Endothelial cell of umbilical vein (primary cell): ENCODE measurements at regions not wholly inside any gene's neighbourhood (a gene's known extent, or its start where the extent isn't known, plus 50 kb on each side); places are given as distances from the start of the nearest gene placed in this dataset.

Experiments
- BruUV-seq: library from RNA; stranded (reverse); fragments of 400-500 nt; replicated peaks from 2 replicates; lab custom pipeline; 2021; lab: Mats Ljungman, UMichigan
- CTCF ChIA-PET: fragments of 300-600, 350-600 bp; sonication (Branson Sonifier 250); formaldehyde crosslinking; loops from one replicate; lab custom pipeline; 2021; ENCODE audit warnings: antibody characterized with exemption, inconsistent platforms; lab: Charles Lee
- POLR2A ChIA-PET: fragments of 300-600, 350-600 bp; sonication (Branson Sonifier 250); formaldehyde crosslinking; loops from one replicate; lab custom pipeline; 2021; ENCODE audit warnings: antibody characterized with exemption, inconsistent platforms; lab: Charles Lee
- DNase-seq: peaks from one replicate; pipeline ENCODE4 v3.0.0-alpha.2; 2011; ENCODE audit warnings: low read depth, low spot score
- FAIRE-seq: peaks from 2 replicates; lab custom pipeline; 2011; peaks lifted over from hg19 to GRCh38; lab: Jason Lieb, UNC
- H2AFZ ChIP-seq: 2 replicates; pipeline ENCODE4 v1.6.0; 2012; ENCODE audit warnings: low read depth, low read length, control low read depth, inconsistent platforms
- H3K27ac ChIP-seq: 2 replicates; pipeline ENCODE4 v1.5.1; 2011; ENCODE audit warnings: low read depth, mild to moderate bottlenecking, control low read depth, low read length, moderate library complexity; ENCODE audit not compliant: insufficient read depth
- H3K27me3 ChIP-seq, 2 experiments: 2 replicates each; pipeline versions ENCODE4 v1.6.0 to v1.6.1; 2011; ENCODE audit warnings: low read length in 2 of 2, mixed read lengths in 1 of 2; ENCODE audit not compliant: control insufficient read depth in 2 of 2, insufficient read depth in 2 of 2
- H3K36me3 ChIP-seq, 2 experiments: 2 replicates in 1 of 2; 3 replicates in 1 of 2; pipeline ENCODE4 v1.5.1; 2011; ENCODE audit warnings: low read length in 2 of 2, mild to moderate bottlenecking in 1 of 2, moderate library complexity in 1 of 2; ENCODE audit not compliant: control insufficient read depth in 2 of 2, insufficient read depth in 2 of 2; ENCODE audit errors: extremely low read depth in 1 of 2
- H3K4me1 ChIP-seq: 3 replicates; pipeline ENCODE4 v1.5.1; 2011; ENCODE audit warnings: mild to moderate bottlenecking, low read length; ENCODE audit not compliant: control insufficient read depth, insufficient read depth; ENCODE audit errors: extremely low read depth
- H3K4me2 ChIP-seq: 2 replicates; pipeline ENCODE4 v1.6.1; 2011; ENCODE audit warnings: low read length, control low read depth, mixed read lengths; ENCODE audit not compliant: insufficient read depth
- H3K4me3 ChIP-seq, 3 experiments: fragments of 200-600 bp in 1 of 3; sonication (generic), shearing (Covaris generic) in 1 of 3; replicated peaks in 1 of 3; 2 replicates each; pipeline ENCODE4 v1.5.1; 2011 to 2016; ENCODE audit warnings: control low read depth in 3 of 3, low read length in 3 of 3, mild to moderate bottlenecking in 2 of 3, inconsistent platforms in 1 of 3, low read depth in 1 of 3, moderate library complexity in 1 of 3; ENCODE audit not compliant: insufficient read depth in 1 of 3
- H3K79me2 ChIP-seq: 2 replicates; pipeline ENCODE4 v1.6.0; 2012; ENCODE audit warnings: low read length, inconsistent platforms; ENCODE audit not compliant: control insufficient read depth, insufficient read depth
- H3K9ac ChIP-seq: replicated peaks from 2 replicates; pipeline ENCODE3; 2011; ENCODE audit warnings: low read length, control low read depth; ENCODE audit not compliant: insufficient read depth; ENCODE audit errors: extremely low read depth
- H3K9me1 ChIP-seq: replicated peaks from 3 replicates; pipeline ENCODE4 v1.6.0; 2011; ENCODE audit warnings: mild to moderate bottlenecking, low read length; ENCODE audit not compliant: control insufficient read depth, insufficient read depth; ENCODE audit errors: extremely low read depth
- H3K9me3 ChIP-seq: replicated peaks from 2 replicates; pipeline ENCODE4 v1.5.1; 2012; ENCODE audit warnings: low read length, inconsistent platforms; ENCODE audit not compliant: control insufficient read depth, insufficient read depth
- H4K20me1 ChIP-seq: replicated peaks from 2 replicates; pipeline ENCODE3; 2011; ENCODE audit warnings: mild to moderate bottlenecking, low read length; ENCODE audit not compliant: control insufficient read depth, insufficient read depth; ENCODE audit errors: extremely low read depth
- EZH2 ChIP-seq: IDR thresholded peaks from 2 replicates; pipeline ENCODE4 v1.6.1; 2012; ENCODE audit warnings: borderline replicate concordance, low read depth, mild to moderate bottlenecking, moderate library complexity, low read length, inconsistent platforms; ENCODE audit not compliant: severe bottlenecking
- FOS ChIP-seq: IDR thresholded peaks from 2 replicates; pipeline ENCODE4 v1.6.1; 2011; ENCODE audit warnings: mild to moderate bottlenecking, low read length, moderate library complexity, borderline replicate concordance; ENCODE audit not compliant: insufficient read depth
- GATA2 ChIP-seq: IDR thresholded peaks from 2 replicates; pipeline ENCODE4 v1.7.0; 2011; ENCODE audit warnings: low read depth, mild to moderate bottlenecking, moderate library complexity, mixed read lengths, low read length; ENCODE audit not compliant: insufficient read length, insufficient read depth
- JUN ChIP-seq: IDR thresholded peaks from 2 replicates; pipeline ENCODE4 v1.6.1; 2011; ENCODE audit warnings: borderline replicate concordance, low read depth; ENCODE audit not compliant: insufficient read length, insufficient read depth
- POLR2A ChIP-seq: IDR thresholded peaks from 2 replicates; pipeline ENCODE4 v1.6.1; 2012; ENCODE audit warnings: low read depth, mild to moderate bottlenecking, control low read depth, low read length
- POLR2AphosphoS5 ChIP-seq: IDR thresholded peaks from 2 replicates; pipeline ENCODE4 v1.6.1; 2012; ENCODE audit warnings: low read depth, mild to moderate bottlenecking, control low read depth, low read length, moderate library complexity; ENCODE audit not compliant: insufficient read depth
- dilution Hi-C: fragments of 300-500 bp; cut with MboI; formaldehyde crosslinking; loops from one replicate; pipeline ENCODE4 v1.15.0; 2019; ENCODE audit warnings: low sequenced_read_pairs; ENCODE audit not compliant: extremely low pct_ligation_motif_present
- intact Hi-C: fragments of 100-400 bp; cut with micrococcal nuclease; formaldehyde crosslinking; loops from one replicate; pipeline ENCODE4 v1.10.0; 2022
- TF ChIP-seq, protein P1 (sequence below): IDR thresholded peaks from 2 replicates; pipeline ENCODE4 v1.6.1; 2011; ENCODE audit not compliant: insufficient read depth, insufficient read length
- TF ChIP-seq, protein P2 (sequence below), 2 donors: IDR thresholded peaks; 1 replicate in 1 of 2; 2 replicates in 1 of 2; pipeline ENCODE4 v1.5.1; 2011; ENCODE audit warnings: low read length in 2 of 2, mild to moderate bottlenecking in 2 of 2, moderate library complexity in 2 of 2, control low read depth in 1 of 2, inconsistent platforms in 1 of 2, low read depth in 1 of 2; ENCODE audit not compliant: insufficient read depth in 1 of 2; ENCODE audit errors: extremely low read depth in 1 of 2

DNA sequence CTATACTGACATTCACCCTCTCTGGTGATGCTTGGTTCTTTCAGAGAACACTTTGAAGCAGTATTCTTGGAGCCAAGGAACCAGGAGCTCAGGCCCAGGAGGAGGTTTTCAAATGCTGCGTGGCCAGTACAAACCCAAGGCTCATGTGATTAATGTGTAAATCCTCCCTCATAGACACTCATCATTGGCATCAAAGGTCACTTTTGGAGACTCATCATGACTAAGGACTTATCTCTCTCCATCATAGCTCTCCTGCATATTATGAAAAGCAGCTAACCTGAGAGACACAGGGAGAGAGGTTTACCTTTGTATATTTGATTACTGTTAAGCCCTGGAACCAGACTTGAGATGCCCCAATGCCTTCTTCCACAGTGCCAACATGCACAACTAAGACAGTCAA lies 115.3 kb upstream of the SRD5A2 start:
- dilution Hi-C loops, result no loop called here
- no TSS peak for BruUV-seq

More for the DNA sequence above, 115.3 kb upstream of the SRD5A2 start:
- TF ChIP-seq, protein P1, sequence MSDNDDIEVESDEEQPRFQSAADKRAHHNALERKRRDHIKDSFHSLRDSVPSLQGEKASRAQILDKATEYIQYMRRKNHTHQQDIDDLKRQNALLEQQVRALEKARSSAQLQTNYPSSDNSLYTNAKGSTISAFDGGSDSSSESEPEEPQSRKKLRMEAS, result no peak
- TF ChIP-seq FOS (no peak), POLR2AphosphoS5 (no peak), JUN (no peak), EZH2 (no peak), GATA2 (no peak), POLR2A (no peak)
- TF ChIP-seq, protein P2, sequence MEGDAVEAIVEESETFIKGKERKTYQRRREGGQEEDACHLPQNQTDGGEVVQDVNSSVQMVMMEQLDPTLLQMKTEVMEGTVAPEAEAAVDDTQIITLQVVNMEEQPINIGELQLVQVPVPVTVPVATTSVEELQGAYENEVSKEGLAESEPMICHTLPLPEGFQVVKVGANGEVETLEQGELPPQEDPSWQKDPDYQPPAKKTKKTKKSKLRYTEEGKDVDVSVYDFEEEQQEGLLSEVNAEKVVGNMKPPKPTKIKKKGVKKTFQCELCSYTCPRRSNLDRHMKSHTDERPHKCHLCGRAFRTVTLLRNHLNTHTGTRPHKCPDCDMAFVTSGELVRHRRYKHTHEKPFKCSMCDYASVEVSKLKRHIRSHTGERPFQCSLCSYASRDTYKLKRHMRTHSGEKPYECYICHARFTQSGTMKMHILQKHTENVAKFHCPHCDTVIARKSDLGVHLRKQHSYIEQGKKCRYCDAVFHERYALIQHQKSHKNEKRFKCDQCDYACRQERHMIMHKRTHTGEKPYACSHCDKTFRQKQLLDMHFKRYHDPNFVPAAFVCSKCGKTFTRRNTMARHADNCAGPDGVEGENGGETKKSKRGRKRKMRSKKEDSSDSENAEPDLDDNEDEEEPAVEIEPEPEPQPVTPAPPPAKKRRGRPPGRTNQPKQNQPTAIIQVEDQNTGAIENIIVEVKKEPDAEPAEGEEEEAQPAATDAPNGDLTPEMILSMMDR (IDR thresholded peaks at IDR 0.05; ENCODE audit: extremely low read depth in 1 of 2, insufficient read depth in 1 of 2, low read depth in 1 of 2, low read length in 2 of 2), result no peak
- no peaks in the 10 kb centered on the region for H3K27me3 ChIP-seq
- H2AFZ ChIP-seq, result no peak overlapping the region
- H3K36me3 ChIP-seq, result no peaks in the 10 kb centered on the region
- DNase-seq, result no peak
- H3K27ac ChIP-seq, result no peak overlapping the region
- no peaks in the 10 kb centered on the region for H3K4me1 ChIP-seq
- no peaks in the 10 kb centered on the region for H3K79me2 ChIP-seq
- POLR2A ChIA-PET, result no interaction called here
- H4K20me1 ChIP-seq, result no peaks in the 10 kb centered on the region
- H3K9me1 ChIP-seq, result no peaks in the 10 kb centered on the region
- intact Hi-C loops, result no loop called here
- H3K4me2 ChIP-seq, result no peak overlapping the region
- FAIRE-seq, result no peak
- no peak overlapping the region for H3K4me3 ChIP-seq
- CTCF ChIA-PET, result no interaction called here
- H3K9ac ChIP-seq, result no peak overlapping the region
- peaks cover 4% of the 10 kb centered on the region for H3K9me3 ChIP-seq
